H1 (cell line): ENCODE measurements at regions not wholly inside any gene's neighbourhood (a gene's known extent, or its start where the extent isn't known, plus 50 kb on each side); places are given as distances from the start of the nearest gene placed in this dataset.

Experiments
- CTCF ChIA-PET: fragments of 300-600 bp; sonication (Branson Sonifier 250); formaldehyde crosslinking; loops from one replicate; lab custom pipeline; 2021; ENCODE audit not compliant: partially characterized antibody; lab: Charles Lee
- POLR2A ChIA-PET: fragments of 300-600 bp; sonication (Branson Sonifier 250); formaldehyde crosslinking; loops from one replicate; lab custom pipeline; 2021; ENCODE audit warnings: inconsistent platforms; ENCODE audit not compliant: partially characterized antibody; lab: Charles Lee
- DNase-seq, 2 experiments: peaks; one replicate each; pipeline versions ENCODE4 v3.0.0 to v3.0.0-alpha.2; 2010 to 2022; ENCODE audit warnings: low spot score in 2 of 2, low read depth in 1 of 2, mixed read lengths in 1 of 2
- FAIRE-seq: peaks from 2 replicates; lab custom pipeline; 2011; peaks lifted over from hg19 to GRCh38; lab: Jason Lieb, UNC
- H2AFZ ChIP-seq: 2 replicates; pipeline ENCODE4 v1.8.1; 2012; ENCODE audit warnings: low read length, inconsistent platforms
- H2AK5ac ChIP-seq: 2 replicates; pipeline ENCODE4 v1.6.1; 2013; ENCODE audit warnings: low read depth, low read length
- H2BK120ac ChIP-seq: replicated peaks from 2 replicates; pipeline ENCODE3; 2013; ENCODE audit warnings: low read depth, low read length, inconsistent platforms
- H2BK12ac ChIP-seq: 2 replicates; pipeline ENCODE4 v1.6.1; 2013; ENCODE audit warnings: low read depth, low read length
- H2BK15ac ChIP-seq: 2 replicates; pipeline ENCODE4 v1.6.1; 2013; ENCODE audit warnings: low read length
- H2BK20ac ChIP-seq: 2 replicates; pipeline ENCODE4 v1.6.1; 2013; ENCODE audit warnings: low read length
- H2BK5ac ChIP-seq: 2 replicates; pipeline ENCODE4 v1.6.1; 2013; ENCODE audit warnings: low read depth, low read length
- H3K14ac ChIP-seq: 2 replicates; pipeline ENCODE4 v1.6.1; 2013; ENCODE audit warnings: inconsistent platforms; ENCODE audit not compliant: insufficient read length
- H3K18ac ChIP-seq: 2 replicates; pipeline ENCODE4 v1.6.1; 2013; ENCODE audit warnings: low read length; ENCODE audit errors: extremely low read depth
- H3K23ac ChIP-seq: 2 replicates; pipeline ENCODE4 v1.6.1; 2013; ENCODE audit warnings: inconsistent platforms; ENCODE audit not compliant: insufficient read length
- H3K23me2 ChIP-seq: 2 replicates; pipeline ENCODE4 v1.6.1; 2013; ENCODE audit warnings: low read depth, low read length
- H3K27ac ChIP-seq: 2 replicates; pipeline ENCODE4 v1.6.1; 2011; ENCODE audit warnings: low read depth, low read length, inconsistent platforms
- H3K27me3 ChIP-seq, 4 experiments: replicated peaks in 1 of 4; 1 replicate in 1 of 4; 2 replicates in 3 of 4; pipeline versions ENCODE4 v1.6.1 to v1.8.1; 2011 to 2013; ENCODE audit warnings: low read length in 3 of 4, mild to moderate bottlenecking in 3 of 4, inconsistent platforms in 2 of 4, mixed read lengths in 2 of 4, moderate library complexity in 1 of 4; ENCODE audit not compliant: control insufficient read depth in 3 of 4, insufficient read depth in 3 of 4; ENCODE audit errors: extremely low read depth in 1 of 4
- H3K36me3 ChIP-seq, 4 experiments: 2 replicates each; pipeline versions ENCODE4 v1.6.1 to v1.8.1; 2011 to 2013; ENCODE audit warnings: mild to moderate bottlenecking in 4 of 4, low read length in 3 of 4, moderate library complexity in 2 of 4, control low read depth in 1 of 4, inconsistent platforms in 1 of 4; ENCODE audit not compliant: insufficient read depth in 4 of 4, control insufficient read depth in 2 of 4
- H3K4ac ChIP-seq: replicated peaks from 2 replicates; pipeline ENCODE3; 2013; ENCODE audit warnings: low read length, low read depth, mixed read lengths, inconsistent platforms; ENCODE audit not compliant: insufficient read length
- H3K4me1 ChIP-seq, 4 experiments: replicated peaks in 1 of 4; 1 replicate in 1 of 4; 2 replicates in 3 of 4; pipeline versions ENCODE4 v1.6.1 to v1.8.1; 2011 to 2013; ENCODE audit warnings: low read length in 3 of 4, inconsistent platforms in 2 of 4, mixed read lengths in 1 of 4; ENCODE audit not compliant: insufficient read depth in 4 of 4, control insufficient read depth in 3 of 4
- H3K4me2 ChIP-seq, 2 experiments: 2 replicates each; pipeline versions ENCODE4 v1.6.1 to v1.8.1; 2011 to 2013; ENCODE audit warnings: low read depth in 2 of 2, low read length in 2 of 2, control low read depth in 1 of 2, inconsistent platforms in 1 of 2, mild to moderate bottlenecking in 1 of 2; ENCODE audit not compliant: insufficient read depth in 1 of 2
- H3K4me3 ChIP-seq, 4 experiments: fragments of 200-600, 300-600 bp in 1 of 4; sonication (generic), shearing (Covaris generic), sonication (Bioruptor Twin) in 1 of 4; 2 replicates each; pipeline versions ENCODE4 v1.5.1 to v1.8.1; 2011 to 2016; ENCODE audit warnings: low read length in 4 of 4, low read depth in 3 of 4, control low read depth in 2 of 4, inconsistent platforms in 2 of 4, mild to moderate bottlenecking in 2 of 4, mixed read lengths in 1 of 4, moderate library complexity in 1 of 4; ENCODE audit not compliant: insufficient read depth in 2 of 4; ENCODE audit errors: extremely low read depth in 1 of 4
- H3K56ac ChIP-seq: replicated peaks from 2 replicates; pipeline ENCODE3; 2013; ENCODE audit warnings: low read depth, mild to moderate bottlenecking, mixed read lengths, low read length, inconsistent platforms; ENCODE audit not compliant: insufficient read length
- H3K79me1 ChIP-seq: 2 replicates; pipeline ENCODE4 v1.6.1; 2013; ENCODE audit warnings: low read depth, low read length, control low read depth
- H3K79me2 ChIP-seq, 2 experiments: 2 replicates each; pipeline versions ENCODE4 v1.6.1 to v1.8.1; 2012 to 2013; ENCODE audit warnings: low read length in 2 of 2, mild to moderate bottlenecking in 2 of 2, inconsistent platforms in 1 of 2; ENCODE audit not compliant: insufficient read depth in 2 of 2, control insufficient read depth in 1 of 2
- H3K9ac ChIP-seq, 4 experiments: replicated peaks in 1 of 4; 1 replicate in 1 of 4; 2 replicates in 3 of 4; pipeline versions ENCODE4 v1.6.1 to v1.8.1; 2011 to 2013; ENCODE audit warnings: low read depth in 3 of 4, low read length in 3 of 4, control low read depth in 2 of 4, mild to moderate bottlenecking in 2 of 4, moderate library complexity in 2 of 4, inconsistent platforms in 1 of 4; ENCODE audit errors: extremely low read depth in 1 of 4
- H3K9me3 ChIP-seq, 2 experiments: 2 replicates each; pipeline versions ENCODE4 v1.6.1 to v1.8.1; 2012 to 2013; ENCODE audit warnings: mild to moderate bottlenecking in 2 of 2, moderate library complexity in 2 of 2, control low read depth in 1 of 2, inconsistent platforms in 1 of 2, low read depth in 1 of 2, low read length in 1 of 2, mixed read lengths in 1 of 2; ENCODE audit not compliant: insufficient read depth in 2 of 2
- H4K20me1 ChIP-seq, 2 experiments: replicated peaks in 1 of 2; 2 replicates each; pipeline versions ENCODE3 to v1.8.1; 2011 to 2013; ENCODE audit warnings: inconsistent platforms in 2 of 2, low read length in 2 of 2, mild to moderate bottlenecking in 1 of 2; ENCODE audit not compliant: insufficient read depth in 2 of 2, control insufficient read depth in 1 of 2
- H4K5ac ChIP-seq: 2 replicates; pipeline ENCODE4 v1.6.1; 2013; ENCODE audit warnings: low read length, low read depth, mixed read lengths, inconsistent platforms; ENCODE audit not compliant: insufficient read length
- H4K8ac ChIP-seq: 2 replicates; pipeline ENCODE4 v1.8.0; 2013; ENCODE audit warnings: mild to moderate bottlenecking, moderate library complexity, low read length, inconsistent platforms; ENCODE audit not compliant: insufficient read depth; ENCODE audit errors: extremely low read depth
- H4K91ac ChIP-seq: replicated peaks from 2 replicates; pipeline ENCODE3; 2013; ENCODE audit warnings: low read length, mixed read lengths, inconsistent platforms; ENCODE audit not compliant: insufficient read length
- ASH2L ChIP-seq: fragments of 200-600, 300-600 bp; sonication (generic); IDR thresholded peaks from one replicate; pipeline ENCODE4 v1.7.1; 2017; ENCODE audit warnings: low read length
- BRCA1 ChIP-seq: IDR thresholded peaks from 2 replicates; pipeline ENCODE4 v1.6.1; 2012; ENCODE audit warnings: low read depth, low read length, improper control_type of control experiment
- CTCF ChIP-seq, 3 experiments: IDR thresholded peaks; 1 replicate in 2 of 3; 2 replicates in 1 of 3; pipeline versions ENCODE4 v1.5.1 to v1.6.1; 2011; ENCODE audit warnings: low read length in 3 of 3, mild to moderate bottlenecking in 3 of 3, inconsistent platforms in 2 of 3, low read depth in 1 of 3, moderate library complexity in 1 of 3; ENCODE audit not compliant: insufficient read depth in 1 of 3; ENCODE audit errors: control extremely low read depth in 1 of 3
- HDAC2 ChIP-seq, 2 experiments: fragments of 300-600 bp in 1 of 2; sonication (generic) in 1 of 2; IDR thresholded peaks; 2 replicates each; pipeline ENCODE4 v1.6.1; 2011 to 2012; ENCODE audit warnings: low read depth in 2 of 2, low read length in 2 of 2, mild to moderate bottlenecking in 2 of 2, moderate library complexity in 2 of 2, borderline replicate concordance in 1 of 2, inconsistent platforms in 1 of 2
- KDM1A ChIP-seq: fragments of 200-600, 300-600 bp; sonication (generic); IDR thresholded peaks from 2 replicates; pipeline ENCODE4 v1.7.1; 2016; ENCODE audit warnings: mild to moderate bottlenecking, low read length, borderline replicate concordance
- KDM5A ChIP-seq: fragments of 200-600 bp; IDR thresholded peaks from 2 replicates; pipeline ENCODE4 v1.7.1; 2012; ENCODE audit warnings: mild to moderate bottlenecking, low read length, inconsistent platforms, mixed read lengths
- POU5F1 ChIP-seq: IDR thresholded peaks from 2 replicates; pipeline ENCODE4 v1.6.1; 2011; ENCODE audit warnings: low read depth, mild to moderate bottlenecking, low read length, moderate library complexity
- RXRA ChIP-seq: IDR thresholded peaks from 2 replicates; pipeline ENCODE4 v1.6.1; 2011; ENCODE audit warnings: low read depth, mild to moderate bottlenecking, low read length, moderate library complexity; ENCODE audit not compliant: insufficient read depth
- SAP30 ChIP-seq: fragments of 300-600 bp; sonication (generic); IDR thresholded peaks from 2 replicates; pipeline ENCODE4 v1.7.1; 2012; ENCODE audit warnings: low read length, moderate library complexity, mild to moderate bottlenecking, inconsistent platforms; ENCODE audit not compliant: insufficient read depth, insufficient replicate concordance
- SIN3A ChIP-seq, 2 experiments: IDR thresholded peaks in 1 of 2; conservative IDR thresholded peaks in 1 of 2; 2 replicates each; pipeline ENCODE4 v1.6.1; 2011 to 2012; ENCODE audit warnings: low read length in 2 of 2, improper control_type of control experiment in 1 of 2, low read depth in 1 of 2, mild to moderate bottlenecking in 1 of 2
- TCF12 ChIP-seq: IDR thresholded peaks from 2 replicates; pipeline ENCODE4 v1.6.1; 2011; ENCODE audit warnings: low read depth, mild to moderate bottlenecking, low read length
- WGBS, 2 experiments: shearing (Covaris generic) in 1 of 2; methylation state at CpG; one replicate each; pipeline versions ENCODE4 v1.1.6 to v1.1.7; 2013 to 2015; ENCODE audit warnings: low lambda C conversion rate in 2 of 2, mixed read lengths in 2 of 2, inconsistent platforms in 1 of 2, low coverage in 1 of 2, missing lambda C conversion rate in 1 of 2; ENCODE audit not compliant: insufficient replicate concordance in 2 of 2, insufficient coverage in 1 of 2, insufficient read length in 1 of 2; ENCODE audit errors: extremely low coverage in 1 of 2, missing lambda C conversion rate in 1 of 2; 5-methylcytosine and 5-hydroxymethylcytosine counted together

- H3K9me3 ChIP-seq, result no peaks in the 10 kb centered on the region
- no peak overlapping the region for H3K14ac ChIP-seq
- no peak overlapping the region for H4K8ac ChIP-seq
- H4K20me1 ChIP-seq, result no peaks in the 10 kb centered on the region
- no peaks in the 10 kb centered on the region for H3K23me2 ChIP-seq
- no peak overlapping the region for H3K4me3 ChIP-seq
- no peak overlapping the region for H2BK15ac ChIP-seq
- H2BK12ac ChIP-seq, result no peak overlapping the region
- DNase-seq, result no peak
- H3K4ac ChIP-seq, result no peak overlapping the region
- H3K27ac ChIP-seq, result no peak overlapping the region
- H3K79me1 ChIP-seq, result no peaks in the 10 kb centered on the region
- no peaks in the 10 kb centered on the region for H3K36me3 ChIP-seq
- no peak overlapping the region for H3K9ac ChIP-seq
- no peak overlapping the region for H3K4me2 ChIP-seq
- H2BK120ac ChIP-seq, result no peak overlapping the region
- no peak for FAIRE-seq
- 0% methylated on average over 1 of the region's 1 CpG; no CpG with 5 or more reads in 1 of the 2 experiments for whole genome bisulfite sequencing, 2 experiments
- H2BK20ac ChIP-seq, result no peak overlapping the region
- H4K91ac ChIP-seq, result no peak overlapping the region
- H2AK5ac ChIP-seq, result no peak overlapping the region
- H3K56ac ChIP-seq, result no peak overlapping the region
- peaks cover 0 to 2% (median 0%) of the 10 kb centered on the region in 4 experiments; a peak in 1 of 7 replicates for H3K4me1 ChIP-seq
- H2BK5ac ChIP-seq, result no peak overlapping the region
- no peak overlapping the region for H2AFZ ChIP-seq
- H3K18ac ChIP-seq, result no peak overlapping the region
- H3K23ac ChIP-seq, result no peak overlapping the region
- POLR2A ChIA-PET, result no interaction called here
- H3K27me3 ChIP-seq, result no peaks in the 10 kb centered on the region
- H3K79me2 ChIP-seq, result no peaks in the 10 kb centered on the region
- CTCF ChIA-PET, result no interaction called here
- H4K5ac ChIP-seq, result no peak overlapping the region
- no peak for TF ChIP-seq CTCF (IDR thresholded peaks at IDR 0.05; ENCODE audit: control extremely low read depth in 1 of 3, insufficient read depth in 1 of 3, low read depth in 1 of 3, low read length in 3 of 3)
- no peak for TF ChIP-seq BRCA1
- TF ChIP-seq HDAC2 (IDR thresholded peaks at IDR 0.05; ENCODE audit: borderline replicate concordance in 1 of 2, low read depth in 2 of 2, low read length in 2 of 2), result no peak
- no peak for TF ChIP-seq POU5F1
- TF ChIP-seq TCF12, result no peak
- no peak for TF ChIP-seq RXRA
- TF ChIP-seq KDM1A, result no peak
- no peak for TF ChIP-seq KDM5A
- TF ChIP-seq SIN3A (conservative IDR thresholded peaks at IDR 0.05 in 1 of 2, IDR thresholded peaks at IDR 0.05 in 1 of 2; ENCODE audit: low read depth in 1 of 2, low read length in 2 of 2), result no peak
- TF ChIP-seq ASH2L, result no peak
- no peak for TF ChIP-seq SAP30
These were observed 305.1 kb downstream of the KCNRG start for GRCh38 chr13:50320271-50320862.
